Spleen (tissue), 7 donors: ENCODE measurements at regions not wholly inside any gene's neighbourhood (a gene's known extent, or its start where the extent isn't known, plus 50 kb on each side); places are given as distances from the start of the nearest gene placed in this dataset.

Experiments
- CTCF ChIP-seq, 11 experiments: fragments of 200-600 bp in 7 of 11; fragments of 450-650 bp in 4 of 11; sonication (generic) in 4 of 11; IDR thresholded peaks in 8 of 11; conservative IDR thresholded peaks in 3 of 11; 1 replicate in 7 of 11; 2 replicates in 4 of 11; pipeline versions ENCODE4 v1.4.0 to v1.8.0; 2016 to 2021; ENCODE audit warnings: antibody characterized with exemption in 11 of 11, inconsistent platforms in 4 of 11, mild to moderate bottlenecking in 1 of 11
- POLR2A ChIP-seq, 3 donors: fragments of 450-650 bp; IDR thresholded peaks; one replicate each; pipeline ENCODE4 v1.5.1; 2017; ENCODE audit warnings: antibody characterized with exemption in 3 of 3, mild to moderate bottlenecking in 1 of 3
- POLR2AphosphoS5 ChIP-seq, 3 donors: sonication (generic); formaldehyde crosslinking; IDR thresholded peaks; one replicate each; pipeline ENCODE4 v1.5.1; 2017; ENCODE audit warnings: antibody characterized with exemption in 3 of 3
- donor health status: DM: no; HTN: no; CAD: no; lungs with moderate emphysema.
- donor health status: DM: no; HTN: no; CAD: no.
- donor health status: DM: no; HTN: no; CAD: no.

GRCh38 chr13:103883164-103883563, 816.9 kb upstream of the SLC10A2 start:
- TF ChIP-seq CTCF (IDR thresholded peaks at IDR 0.05 in 8 of 11, conservative IDR thresholded peaks at IDR 0.05 in 3 of 11) (peak in 6 of 11 experiments; percentile 12 to 43 (median 32)), POLR2A (IDR thresholded peaks at IDR 0.05) (no peak), POLR2AphosphoS5 (IDR thresholded peaks at IDR 0.05) (peak in 1 of 3 donors; percentile 15)
